HL-60 (cell line): ENCODE measurements at regions not wholly inside any gene's neighbourhood (a gene's known extent, or its start where the extent isn't known, plus 50 kb on each side); places are given as distances from the start of the nearest gene placed in this dataset.

ENCODE experiments used
- DNase-seq, 2 experiments: peaks; one replicate each; pipeline ENCODE4 v3.0.0-alpha.2; 2010 to 2020; ENCODE audit warnings: low read depth in 1 of 2, low spot score in 1 of 2
- H3K27ac ChIP-seq: fragments of 250-450 bp; sonication (Bioruptor Pico); replicated peaks from 2 replicates; pipeline ENCODE4 v1.5.1; 2020; ENCODE audit warnings: mild to moderate bottlenecking, moderate library complexity
- H3K27me3 ChIP-seq: fragments of 250-450 bp; sonication (Bioruptor Pico); 2 replicates; pipeline ENCODE4 v1.5.1; 2021; ENCODE audit warnings: mild to moderate bottlenecking, moderate library complexity; ENCODE audit not compliant: insufficient read depth, poor library complexity, severe bottlenecking
- H3K4me3 ChIP-seq: replicated peaks from 2 replicates; pipeline ENCODE4 v1.5.1; 2011; ENCODE audit warnings: mild to moderate bottlenecking, control low read depth, low read length; ENCODE audit not compliant: insufficient read depth
- GABPA ChIP-seq: IDR thresholded peaks from 2 replicates; pipeline ENCODE4 v1.6.1; 2012; ENCODE audit warnings: low read depth
- POLR2AphosphoS5 ChIP-seq: IDR thresholded peaks from 2 replicates; pipeline ENCODE4 v1.6.1; 2012; ENCODE audit warnings: low read depth
- REST ChIP-seq: IDR thresholded peaks from 2 replicates; pipeline ENCODE4 v1.6.1; 2012; ENCODE audit warnings: low read depth; ENCODE audit not compliant: insufficient replicate concordance
- SPI1 ChIP-seq: IDR thresholded peaks from 2 replicates; pipeline ENCODE4 v1.6.1; 2012; ENCODE audit warnings: low read depth, mild to moderate bottlenecking, borderline replicate concordance
- TF ChIP-seq, protein P1 (sequence below): IDR thresholded peaks from one replicate; pipeline ENCODE4 v1.5.1; 2011; ENCODE audit warnings: low read length, control low read depth, inconsistent platforms; ENCODE audit not compliant: insufficient read depth

- TF ChIP-seq GABPA (no peak), REST (no peak), SPI1 (no peak), POLR2AphosphoS5 (no peak)
- TF ChIP-seq, protein P1, sequence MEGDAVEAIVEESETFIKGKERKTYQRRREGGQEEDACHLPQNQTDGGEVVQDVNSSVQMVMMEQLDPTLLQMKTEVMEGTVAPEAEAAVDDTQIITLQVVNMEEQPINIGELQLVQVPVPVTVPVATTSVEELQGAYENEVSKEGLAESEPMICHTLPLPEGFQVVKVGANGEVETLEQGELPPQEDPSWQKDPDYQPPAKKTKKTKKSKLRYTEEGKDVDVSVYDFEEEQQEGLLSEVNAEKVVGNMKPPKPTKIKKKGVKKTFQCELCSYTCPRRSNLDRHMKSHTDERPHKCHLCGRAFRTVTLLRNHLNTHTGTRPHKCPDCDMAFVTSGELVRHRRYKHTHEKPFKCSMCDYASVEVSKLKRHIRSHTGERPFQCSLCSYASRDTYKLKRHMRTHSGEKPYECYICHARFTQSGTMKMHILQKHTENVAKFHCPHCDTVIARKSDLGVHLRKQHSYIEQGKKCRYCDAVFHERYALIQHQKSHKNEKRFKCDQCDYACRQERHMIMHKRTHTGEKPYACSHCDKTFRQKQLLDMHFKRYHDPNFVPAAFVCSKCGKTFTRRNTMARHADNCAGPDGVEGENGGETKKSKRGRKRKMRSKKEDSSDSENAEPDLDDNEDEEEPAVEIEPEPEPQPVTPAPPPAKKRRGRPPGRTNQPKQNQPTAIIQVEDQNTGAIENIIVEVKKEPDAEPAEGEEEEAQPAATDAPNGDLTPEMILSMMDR, result no peak
- H3K4me3 ChIP-seq, result no peak overlapping the region
- DNase-seq, result no peak
- H3K27me3 ChIP-seq, result no peaks in the 10 kb centered on the region
- no peak overlapping the region for H3K27ac ChIP-seq
These were observed 403.2 kb upstream of the MYT1L start for GRCh38 chr2:2734308-2734707.

- no peak for DNase-seq
- TF ChIP-seq POLR2AphosphoS5 (no peak), SPI1 (no peak), REST (no peak), GABPA (no peak)
- TF ChIP-seq, protein P1, result no peak
- H3K27me3 ChIP-seq, result no peaks in the 10 kb centered on the region
These were observed 402.7 kb upstream of the MYT1L start for GRCh38 chr2:2733818-2734217.

GRCh38 chr2:2732331-2733119, 401.4 kb upstream of the MYT1L start:
- no peak overlapping the region for H3K27ac ChIP-seq
- DNase-seq, result no peak
- no peak overlapping the region for H3K4me3 ChIP-seq
- H3K27me3 ChIP-seq, result no peaks in the 10 kb centered on the region
- TF ChIP-seq POLR2AphosphoS5, result no peak
- TF ChIP-seq GABPA, result no peak
- no peak for TF ChIP-seq REST
- no peak for TF ChIP-seq SPI1
- TF ChIP-seq, protein P1, result no peak

More at GRCh38 chr2:2733818-2734217, 402.7 kb upstream of the MYT1L start:
- Histone ChIP-seq H3K27ac (no peak overlapping the region), H3K4me3 (no peak overlapping the region)
